GM12875 (cell line): ENCODE measurements at regions not wholly inside any gene's neighbourhood (a gene's known extent, or its start where the extent isn't known, plus 50 kb on each side); places are given as distances from the start of the nearest gene placed in this dataset.
"Not testable (repeated sequence)": the region's sequence is repeated elsewhere in the genome, so short reads cannot be mapped to it uniquely, and the experiment has no call there.

Experiments
- H3K4me3 ChIP-seq: one replicate; pipeline ENCODE4 v1.5.1; 2011; ENCODE audit warnings: low read depth, low read length, control low read depth
- TF ChIP-seq, protein P1 (sequence below): IDR thresholded peaks from 2 replicates; pipeline ENCODE4 v1.5.1; 2011; ENCODE audit warnings: low read depth, mild to moderate bottlenecking, control low read depth, inconsistent platforms, low read length, moderate library complexity, borderline replicate concordance; ENCODE audit not compliant: insufficient read depth

DNA sequence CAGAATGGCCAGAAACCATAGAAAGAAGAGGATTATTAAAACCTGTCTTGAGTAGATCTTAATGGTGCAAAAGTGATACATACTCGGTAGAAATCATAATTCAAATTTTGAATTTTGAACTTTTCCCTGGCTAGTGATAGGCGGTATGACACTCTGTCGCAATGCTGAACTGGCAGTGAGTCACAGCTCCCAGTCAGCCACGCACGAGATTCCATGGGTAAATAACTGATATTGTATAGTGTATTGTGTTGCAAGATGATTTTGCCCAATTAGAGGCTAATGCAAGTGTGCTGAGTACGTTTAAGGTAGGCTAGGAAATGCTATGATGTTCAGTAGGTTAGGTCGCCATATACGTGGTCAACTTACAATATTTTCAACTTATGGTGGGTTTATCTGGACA is 207.0 kb downstream of the SIPA1L2 start:
- no peak overlapping the region for H3K4me3 ChIP-seq
- TF ChIP-seq, protein P1, sequence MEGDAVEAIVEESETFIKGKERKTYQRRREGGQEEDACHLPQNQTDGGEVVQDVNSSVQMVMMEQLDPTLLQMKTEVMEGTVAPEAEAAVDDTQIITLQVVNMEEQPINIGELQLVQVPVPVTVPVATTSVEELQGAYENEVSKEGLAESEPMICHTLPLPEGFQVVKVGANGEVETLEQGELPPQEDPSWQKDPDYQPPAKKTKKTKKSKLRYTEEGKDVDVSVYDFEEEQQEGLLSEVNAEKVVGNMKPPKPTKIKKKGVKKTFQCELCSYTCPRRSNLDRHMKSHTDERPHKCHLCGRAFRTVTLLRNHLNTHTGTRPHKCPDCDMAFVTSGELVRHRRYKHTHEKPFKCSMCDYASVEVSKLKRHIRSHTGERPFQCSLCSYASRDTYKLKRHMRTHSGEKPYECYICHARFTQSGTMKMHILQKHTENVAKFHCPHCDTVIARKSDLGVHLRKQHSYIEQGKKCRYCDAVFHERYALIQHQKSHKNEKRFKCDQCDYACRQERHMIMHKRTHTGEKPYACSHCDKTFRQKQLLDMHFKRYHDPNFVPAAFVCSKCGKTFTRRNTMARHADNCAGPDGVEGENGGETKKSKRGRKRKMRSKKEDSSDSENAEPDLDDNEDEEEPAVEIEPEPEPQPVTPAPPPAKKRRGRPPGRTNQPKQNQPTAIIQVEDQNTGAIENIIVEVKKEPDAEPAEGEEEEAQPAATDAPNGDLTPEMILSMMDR, result no peak

DNA sequence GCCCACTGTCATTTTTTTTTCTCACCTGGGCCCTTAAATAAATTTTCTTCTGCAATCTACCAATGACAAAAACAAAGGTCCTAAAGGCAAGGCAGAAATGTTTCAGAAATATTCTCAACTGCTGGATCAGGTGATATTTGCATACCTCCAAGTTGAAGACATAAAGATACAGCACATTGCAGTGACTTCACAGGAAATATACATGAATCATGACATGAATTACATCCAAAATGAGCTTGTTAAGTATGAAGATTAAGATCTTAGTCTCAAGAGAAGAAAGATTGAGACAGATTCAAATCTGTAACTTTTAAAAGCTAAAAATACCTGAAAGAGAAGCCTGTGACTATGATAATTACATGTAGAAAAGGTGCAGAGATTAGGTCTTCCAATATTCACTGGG is 207.8 kb downstream of the SIPA1L2 start:
- H3K4me3 ChIP-seq, result no peak overlapping the region
- TF ChIP-seq, protein P1, result no peak

DNA sequence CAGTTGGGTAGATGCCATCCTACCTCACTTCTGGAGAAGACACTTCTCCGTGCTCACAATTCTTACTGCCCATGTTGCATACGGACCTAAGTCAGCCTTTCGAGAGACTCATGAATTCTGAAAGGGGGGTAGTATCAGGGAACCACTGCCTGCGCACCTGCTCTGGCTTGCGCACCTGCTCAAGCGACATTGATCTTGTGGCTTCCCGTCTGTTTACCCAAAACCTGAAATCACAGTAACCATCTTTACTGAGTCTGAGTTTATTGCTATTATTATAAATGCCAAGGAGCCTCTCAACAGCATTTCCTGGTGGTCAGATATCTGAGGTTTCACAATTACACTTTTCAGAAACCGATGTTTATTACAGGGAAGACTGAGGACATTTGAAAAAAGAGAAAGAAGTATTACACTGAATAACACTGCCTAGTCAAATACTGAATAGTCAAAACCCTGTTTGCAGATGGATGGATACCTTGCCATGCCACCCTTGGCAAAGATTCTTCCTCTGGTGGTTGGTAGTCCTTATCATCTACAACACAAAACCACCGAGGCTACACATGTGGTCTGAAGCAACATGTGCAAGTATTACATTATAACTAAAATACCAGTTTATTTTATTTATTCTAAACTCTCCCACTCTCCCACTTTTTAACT is 208.7 kb downstream of the SIPA1L2 start:
- TF ChIP-seq, protein P1, result no peak
- H3K4me3 ChIP-seq, result no peak overlapping the region

DNA sequence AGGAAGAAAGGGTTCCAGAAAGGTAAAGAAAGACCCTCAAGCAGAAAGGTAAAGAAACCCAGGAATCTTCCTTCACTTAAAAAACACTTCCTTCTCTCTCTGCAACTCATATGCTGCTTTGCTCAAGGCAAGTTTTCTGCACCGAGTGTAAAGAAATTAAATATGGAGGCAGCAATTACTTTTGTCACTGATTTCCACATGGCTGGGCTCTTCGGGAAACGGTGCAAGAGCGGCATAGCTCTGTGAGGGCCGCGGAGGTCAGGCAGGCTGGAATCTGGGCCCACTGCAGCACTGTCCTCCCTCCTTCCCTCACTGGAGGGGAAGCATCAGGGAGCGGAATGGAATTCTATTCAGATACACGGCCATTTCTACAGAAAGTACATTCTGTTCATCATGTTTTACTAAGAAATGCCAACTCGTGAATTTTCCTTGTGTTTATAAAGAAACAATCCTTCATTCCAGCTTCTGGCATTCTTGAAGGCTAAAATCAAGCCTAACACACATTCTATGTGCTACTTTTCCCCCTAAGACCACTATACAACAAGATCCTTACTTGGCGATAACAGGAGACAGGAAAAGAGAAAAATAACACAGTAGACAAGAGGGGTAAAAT is 212.2 kb downstream of the SIPA1L2 start:
- TF ChIP-seq, protein P1, result no peak
- H3K4me3 ChIP-seq, result no peak overlapping the region

DNA sequence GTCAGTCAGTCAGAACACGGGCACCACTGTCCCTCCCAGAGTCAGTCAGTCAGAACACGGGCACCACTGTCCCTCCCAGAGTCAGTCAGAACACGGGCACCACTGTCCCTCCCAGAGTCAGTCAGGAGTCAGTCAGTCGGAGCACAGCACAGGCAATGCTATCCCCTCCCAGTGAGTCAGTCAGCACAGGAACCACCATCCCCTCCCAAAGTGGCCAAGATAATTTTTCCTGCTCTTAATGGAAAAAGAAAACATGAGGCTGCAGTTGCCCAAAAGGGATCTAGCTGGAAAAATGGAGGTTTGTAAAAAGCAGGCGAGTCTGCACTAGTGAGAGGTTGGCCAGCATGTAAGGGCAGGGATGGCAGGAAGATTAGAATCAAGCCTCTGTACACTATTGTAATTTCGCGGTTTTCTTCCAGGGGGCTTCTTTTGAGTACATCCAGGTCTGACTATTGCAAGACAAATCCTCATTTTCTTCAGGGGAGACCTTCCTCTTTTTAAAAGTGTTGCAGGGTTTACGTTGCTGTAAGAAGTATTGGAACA is 213.8 kb downstream of the SIPA1L2 start:
- H3K4me3 ChIP-seq, result no peak overlapping the region
- TF ChIP-seq, protein P1, result no peak

DNA sequence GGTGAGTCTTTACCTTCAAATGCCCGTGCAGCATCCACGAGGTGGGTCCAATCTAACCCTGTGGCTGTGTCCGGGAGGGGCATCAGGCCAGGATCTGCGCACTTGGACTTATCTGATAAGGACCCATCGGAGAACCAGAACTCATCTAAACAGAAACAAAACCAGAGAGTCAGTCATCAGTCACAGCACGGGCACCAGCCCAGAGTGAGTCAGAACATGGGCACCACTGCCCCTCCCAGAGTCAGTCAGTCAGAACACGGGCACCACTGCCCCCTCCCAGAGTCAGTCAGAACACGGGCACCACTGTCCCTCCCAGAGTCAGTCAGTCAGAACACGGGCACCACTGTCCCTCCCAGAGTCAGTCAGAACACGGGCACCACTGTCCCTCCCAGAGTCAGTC is 214.5 kb downstream of the SIPA1L2 start:
- not testable (repeated sequence) for H3K4me3 ChIP-seq

DNA sequence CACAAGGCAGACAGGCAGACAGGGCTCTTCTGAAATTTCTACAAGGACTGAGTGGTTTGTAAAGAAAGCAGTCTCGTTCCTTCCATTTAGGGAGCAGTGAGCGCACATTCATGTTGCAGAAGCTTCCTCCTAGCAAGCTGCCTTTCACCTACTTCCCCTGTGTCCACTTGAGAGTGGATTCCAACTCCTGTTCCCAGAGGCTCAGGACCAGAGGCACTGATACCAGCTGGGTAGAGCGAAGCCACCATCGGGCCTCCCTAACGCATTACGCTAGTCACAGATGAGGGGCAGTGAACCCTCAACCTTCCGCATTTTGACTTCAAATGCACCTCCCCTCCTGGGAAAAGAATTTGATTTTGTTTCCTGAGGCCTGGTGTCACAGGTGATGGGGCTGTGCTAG is 215.8 kb downstream of the SIPA1L2 start:
- no peak overlapping the region for H3K4me3 ChIP-seq
- TF ChIP-seq, protein P1, result no peak
